ENCODE measurements at regions not wholly inside any gene's neighbourhood (a gene's known extent, or its start where the extent isn't known, plus 50 kb on each side); places are given as distances from the start of the nearest gene placed in this dataset.
"Not testable (repeated sequence)": the region's sequence is repeated elsewhere in the genome, so short reads cannot be mapped to it uniquely, and the experiment has no call there.

DNA sequence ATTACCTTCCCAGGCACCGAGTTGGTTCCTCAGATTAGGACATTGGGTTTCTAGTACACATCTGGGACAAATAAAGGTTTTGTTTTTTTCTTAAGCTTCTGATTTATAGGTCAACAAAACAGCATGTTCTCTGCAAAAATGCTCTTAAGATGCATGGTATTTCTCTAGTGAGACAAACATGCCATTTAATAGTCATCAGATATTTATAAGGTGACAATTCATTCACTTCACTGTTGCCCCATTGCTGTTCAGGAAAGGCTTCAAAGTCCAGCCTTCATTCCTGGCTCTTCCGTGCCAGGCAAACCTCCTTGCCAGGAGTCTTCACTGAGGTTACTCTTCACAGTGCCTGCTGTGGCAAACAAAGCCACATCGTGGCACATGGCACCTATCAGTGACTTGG is 156.3 kb upstream of the FNDC3A start:
- in situ Hi-C loops (cut with HindIII; ENCODE audit: low pct_ligation_motif_present, low sequenced_read_pairs): no loop called here
- TF ChIP-seq, protein P1, sequence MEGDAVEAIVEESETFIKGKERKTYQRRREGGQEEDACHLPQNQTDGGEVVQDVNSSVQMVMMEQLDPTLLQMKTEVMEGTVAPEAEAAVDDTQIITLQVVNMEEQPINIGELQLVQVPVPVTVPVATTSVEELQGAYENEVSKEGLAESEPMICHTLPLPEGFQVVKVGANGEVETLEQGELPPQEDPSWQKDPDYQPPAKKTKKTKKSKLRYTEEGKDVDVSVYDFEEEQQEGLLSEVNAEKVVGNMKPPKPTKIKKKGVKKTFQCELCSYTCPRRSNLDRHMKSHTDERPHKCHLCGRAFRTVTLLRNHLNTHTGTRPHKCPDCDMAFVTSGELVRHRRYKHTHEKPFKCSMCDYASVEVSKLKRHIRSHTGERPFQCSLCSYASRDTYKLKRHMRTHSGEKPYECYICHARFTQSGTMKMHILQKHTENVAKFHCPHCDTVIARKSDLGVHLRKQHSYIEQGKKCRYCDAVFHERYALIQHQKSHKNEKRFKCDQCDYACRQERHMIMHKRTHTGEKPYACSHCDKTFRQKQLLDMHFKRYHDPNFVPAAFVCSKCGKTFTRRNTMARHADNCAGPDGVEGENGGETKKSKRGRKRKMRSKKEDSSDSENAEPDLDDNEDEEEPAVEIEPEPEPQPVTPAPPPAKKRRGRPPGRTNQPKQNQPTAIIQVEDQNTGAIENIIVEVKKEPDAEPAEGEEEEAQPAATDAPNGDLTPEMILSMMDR (IDR thresholded peaks at IDR 0.05; ENCODE audit: low read depth, low read length, missing control alignments): no peak
- no peak for DNase-seq
- H3K36me3 ChIP-seq (replicated peaks): no peaks in the 10 kb centered on the region
- no peaks in the 10 kb centered on the region for H3K27me3 ChIP-seq (replicated peaks)
- no peak overlapping the region for H3K27ac ChIP-seq
- H3K4me3 ChIP-seq (ENCODE audit: low read depth, low read length): no peak overlapping the region

DNA sequence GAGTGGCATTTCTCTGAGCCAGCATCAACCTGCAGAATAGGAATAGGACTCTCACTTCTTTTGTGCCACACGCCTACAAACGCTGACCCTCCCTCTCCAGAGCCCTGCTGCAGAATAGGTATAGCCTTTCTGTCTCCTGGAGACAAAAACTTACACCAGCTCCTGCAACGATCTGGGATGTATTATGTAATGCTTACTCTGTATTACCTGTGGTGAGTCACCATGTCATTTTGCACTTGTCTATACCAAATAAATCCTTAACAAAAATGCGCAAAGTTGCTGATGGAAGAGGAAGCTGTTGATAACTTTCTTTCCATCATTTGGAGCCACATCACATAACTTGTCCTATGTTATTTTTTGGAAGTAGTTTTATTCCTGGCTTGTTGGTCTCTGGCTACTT is 155.8 kb upstream of the FNDC3A start:
- TF ChIP-seq, protein P1 (IDR thresholded peaks at IDR 0.05; ENCODE audit: low read depth, low read length, missing control alignments): no peak
- DNase-seq: no peak
- Histone ChIP-seq H3K36me3 (replicated peaks) (no peaks in the 10 kb centered on the region), H3K4me3 (ENCODE audit: low read depth, low read length) (no peak overlapping the region), H3K27ac (no peak overlapping the region), H3K27me3 (replicated peaks) (no peaks in the 10 kb centered on the region)
- in situ Hi-C loops (cut with HindIII; ENCODE audit: low pct_ligation_motif_present, low sequenced_read_pairs): no loop called here

DNA sequence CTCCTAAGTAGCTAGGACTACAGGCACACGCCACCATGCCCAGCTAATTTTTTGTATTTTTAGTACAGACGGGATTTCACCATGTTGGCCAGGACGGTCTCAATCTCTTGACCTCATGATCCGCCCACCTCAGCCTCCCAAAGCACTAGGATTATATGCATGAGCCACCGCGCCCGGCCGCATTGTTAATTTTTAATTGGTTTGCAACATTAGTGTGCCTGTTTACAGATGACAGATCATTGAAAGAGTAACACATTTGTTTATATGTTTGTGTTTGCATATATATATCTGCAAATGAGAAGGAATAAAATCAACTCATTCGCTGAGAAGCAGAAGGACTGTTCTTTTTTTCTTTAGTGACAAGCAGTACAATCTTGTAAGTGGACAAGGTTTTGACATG is 152.2 kb upstream of the FNDC3A start:
- H3K36me3 ChIP-seq (replicated peaks); H3K27me3 ChIP-seq (replicated peaks); in situ Hi-C loops (cut with HindIII; ENCODE audit: low pct_ligation_motif_present, low sequenced_read_pairs); H3K27ac ChIP-seq; DNase-seq; H3K4me3 ChIP-seq (ENCODE audit: low read depth, low read length): not testable (repeated sequence)

DNA sequence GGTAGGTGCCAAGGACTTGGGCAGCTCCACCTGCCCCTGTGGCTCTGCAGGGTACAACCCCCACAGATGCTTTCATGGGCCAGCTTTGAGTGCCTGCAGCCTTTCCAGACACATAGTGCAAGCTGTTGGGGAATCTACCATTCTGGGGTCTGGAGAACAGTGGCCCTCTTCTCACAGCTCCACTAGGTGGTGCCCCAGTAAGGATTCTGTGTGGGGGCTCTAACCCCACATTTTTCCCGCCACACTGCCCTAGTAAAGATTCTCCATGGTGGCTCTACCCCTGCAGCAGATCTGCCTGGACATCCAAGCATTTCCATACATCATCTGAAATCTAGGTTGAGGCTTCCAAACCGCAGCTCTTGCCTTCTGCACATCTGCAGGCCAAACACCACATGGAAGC is 149.7 kb upstream of the FNDC3A start:
- Histone ChIP-seq H3K4me3 (ENCODE audit: low read depth, low read length) (no peak overlapping the region), H3K36me3 (replicated peaks) (no peaks in the 10 kb centered on the region), H3K27me3 (replicated peaks) (no peaks in the 10 kb centered on the region), H3K27ac (no peak overlapping the region)
- TF ChIP-seq, protein P1 (IDR thresholded peaks at IDR 0.05; ENCODE audit: low read depth, low read length, missing control alignments): peak; percentile 8
- in situ Hi-C loops (cut with HindIII; ENCODE audit: low pct_ligation_motif_present, low sequenced_read_pairs): no loop called here
- DNase-seq: no peak

DNA sequence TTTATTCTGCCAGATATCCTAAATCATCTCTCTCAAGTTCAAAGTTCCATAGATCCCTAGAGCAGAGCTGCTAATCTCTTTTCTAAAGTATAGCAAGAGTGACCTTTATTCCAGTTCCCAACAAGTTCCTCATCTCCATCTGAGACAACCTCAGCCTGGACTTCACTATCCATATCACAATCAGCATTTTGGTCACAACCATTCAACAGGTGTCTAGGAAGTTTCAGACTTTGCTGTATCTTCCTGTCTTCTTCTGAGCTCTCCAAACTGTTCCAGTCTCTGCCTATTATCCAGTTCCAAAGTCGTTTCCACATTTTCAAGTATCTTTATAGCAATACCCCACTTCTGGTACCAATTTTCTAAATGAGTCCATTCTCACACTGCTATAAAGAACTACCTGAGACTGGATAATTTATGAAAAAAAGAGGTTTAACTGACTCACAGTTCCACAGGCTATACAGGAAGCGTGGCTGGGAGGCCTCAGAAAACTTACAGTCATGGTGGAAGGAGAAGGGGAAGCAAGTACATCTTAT is 148.7 kb upstream of the FNDC3A start:
- H3K36me3 ChIP-seq (replicated peaks); H3K27me3 ChIP-seq (replicated peaks); H3K27ac ChIP-seq; in situ Hi-C loops (cut with HindIII; ENCODE audit: low pct_ligation_motif_present, low sequenced_read_pairs); DNase-seq; H3K4me3 ChIP-seq (ENCODE audit: low read depth, low read length): not testable (repeated sequence)

DNA sequence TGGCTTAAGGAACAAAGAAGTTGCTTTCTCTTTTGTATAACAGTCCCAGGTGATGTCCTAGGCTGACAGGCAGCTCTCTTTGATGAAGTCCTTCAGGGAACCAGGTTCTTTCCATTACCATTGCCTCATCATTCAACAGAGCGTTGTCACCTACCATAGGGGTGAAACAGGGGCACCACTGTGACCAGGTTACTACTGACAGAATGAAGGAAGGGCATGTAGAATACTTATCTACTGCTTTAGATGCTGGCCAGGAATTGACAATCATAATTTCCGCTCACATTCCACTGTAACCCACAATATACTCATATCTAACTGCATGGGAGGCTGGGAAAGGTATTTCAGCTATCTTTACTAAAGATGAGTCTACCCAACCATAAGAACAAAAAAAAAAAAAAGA is 148.0 kb upstream of the FNDC3A start:
- Histone ChIP-seq H3K36me3 (replicated peaks) (no peaks in the 10 kb centered on the region), H3K27me3 (replicated peaks) (no peaks in the 10 kb centered on the region), H3K4me3 (ENCODE audit: low read depth, low read length) (no peak overlapping the region), H3K27ac (no peak overlapping the region)
- DNase-seq: no peak
- in situ Hi-C loops (cut with HindIII; ENCODE audit: low pct_ligation_motif_present, low sequenced_read_pairs): no loop called here
- TF ChIP-seq, protein P1 (IDR thresholded peaks at IDR 0.05; ENCODE audit: low read depth, low read length, missing control alignments): no peak

DNA sequence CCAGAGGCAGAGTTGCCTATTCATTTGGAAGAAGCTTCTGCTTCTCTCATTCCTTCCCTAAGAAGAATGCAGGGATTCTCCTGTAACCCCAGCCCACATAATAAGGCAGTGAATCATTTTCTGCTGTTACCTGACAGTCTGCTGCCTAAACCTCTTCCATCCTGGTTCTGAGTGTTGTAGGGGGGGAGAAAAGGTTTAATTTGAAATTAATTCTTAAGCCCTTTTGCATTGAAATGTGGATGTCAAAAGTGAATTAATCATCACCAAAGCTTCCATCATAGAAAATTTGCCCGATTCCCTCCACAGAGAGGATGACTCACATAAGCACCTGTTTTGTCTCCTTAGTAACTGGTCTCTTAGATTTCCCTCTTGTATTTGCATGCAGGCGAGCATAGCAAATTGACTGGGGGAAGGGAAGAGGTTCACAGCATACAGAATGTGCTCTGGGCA is 146.7 kb upstream of the FNDC3A start:
- Histone ChIP-seq H3K4me3 (ENCODE audit: low read depth, low read length) (no peak overlapping the region), H3K27me3 (replicated peaks) (no peaks in the 10 kb centered on the region), H3K27ac (no peak overlapping the region), H3K36me3 (replicated peaks) (no peaks in the 10 kb centered on the region)
- TF ChIP-seq, protein P1 (IDR thresholded peaks at IDR 0.05; ENCODE audit: low read depth, low read length, missing control alignments): no peak
- no peak for DNase-seq
- in situ Hi-C loops (cut with HindIII; ENCODE audit: low pct_ligation_motif_present, low sequenced_read_pairs): no loop called here
